ENCODE measurements at regions not wholly inside any gene's neighbourhood (a gene's known extent, or its start where the extent isn't known, plus 50 kb on each side); places are given as distances from the start of the nearest gene placed in this dataset.

DNA sequence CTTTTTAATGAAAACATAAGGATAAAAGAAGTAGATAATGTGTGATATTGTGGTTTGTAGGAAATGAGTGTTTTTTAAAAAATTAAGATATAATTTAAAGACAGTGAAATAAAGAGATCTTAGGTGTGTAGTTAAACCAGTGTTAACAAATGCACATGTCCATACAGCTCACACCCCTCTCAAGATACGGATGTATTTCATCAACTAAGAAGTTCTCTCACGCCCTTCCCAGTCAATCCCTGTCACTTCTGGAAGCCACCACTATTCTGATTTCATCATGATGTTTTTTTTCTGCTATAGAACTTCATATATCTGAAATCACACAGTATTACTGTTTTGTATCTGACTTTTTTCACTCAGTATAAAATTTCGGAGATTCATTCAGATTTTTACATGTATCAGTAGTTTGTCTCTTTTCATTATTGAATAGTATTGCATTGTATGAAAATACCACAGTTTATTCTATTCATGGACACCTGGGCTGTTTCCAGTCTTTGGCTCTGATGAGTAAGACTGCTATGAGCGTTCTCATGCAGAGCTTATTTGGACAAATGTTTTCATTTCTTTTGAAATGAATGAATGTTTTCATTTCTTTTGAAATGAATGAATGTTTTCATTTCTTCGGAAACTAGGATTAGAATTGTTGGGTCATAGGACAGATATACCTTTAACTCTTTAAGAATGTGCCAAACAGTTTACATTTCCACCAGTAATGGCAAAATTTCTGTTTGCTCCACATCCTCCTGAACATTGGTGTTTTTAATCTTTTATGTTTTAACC is 49.7 kb upstream of the ELOVL5 start:
- TF ChIP-seq CTCF (IDR thresholded peaks at IDR 0.05; ENCODE audit: poor library complexity, severe bottlenecking) (no peak), POLR2AphosphoS5 (IDR thresholded peaks at IDR 0.05) (no peak), EP300 (conservative IDR thresholded peaks at IDR 0.05; ENCODE audit: poor library complexity, severe bottlenecking) (no peak)

Measured in neural cell (in vitro differentiated cells).